ENCODE measurements at regions not wholly inside any gene's neighbourhood (a gene's known extent, or its start where the extent isn't known, plus 50 kb on each side); places are given as distances from the start of the nearest gene placed in this dataset.
"Not testable (repeated sequence)": the region's sequence is repeated elsewhere in the genome, so short reads cannot be mapped to it uniquely, and the experiment has no call there.

- DNase-seq (ENCODE audit: low read depth in 2 of 2): no peak
Measured at GRCh38 chr18:42545825-42546224, 569.7 kb downstream of the RIT2 start.

DNA sequence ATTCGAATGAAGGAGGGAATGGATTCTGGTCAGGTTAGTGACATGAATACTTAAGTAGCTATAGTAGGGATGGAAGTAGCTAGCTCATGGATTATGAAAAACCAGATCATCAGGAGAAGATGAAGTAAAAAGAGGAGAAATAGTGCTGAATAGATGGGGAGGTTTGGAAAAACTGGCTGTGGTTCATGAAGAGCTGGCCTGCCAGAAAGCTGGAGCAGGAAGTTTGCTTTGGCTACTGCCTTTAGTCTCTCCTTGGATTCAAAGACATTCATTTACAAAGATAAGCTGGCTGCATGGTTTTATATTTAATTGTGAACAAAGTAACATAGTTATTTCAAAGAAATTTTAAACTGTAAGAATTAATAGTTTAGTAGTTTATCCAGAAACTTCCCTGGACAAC is 567.0 kb downstream of the RIT2 start:
- no peak for DNase-seq (ENCODE audit: low read depth in 2 of 2)

DNA sequence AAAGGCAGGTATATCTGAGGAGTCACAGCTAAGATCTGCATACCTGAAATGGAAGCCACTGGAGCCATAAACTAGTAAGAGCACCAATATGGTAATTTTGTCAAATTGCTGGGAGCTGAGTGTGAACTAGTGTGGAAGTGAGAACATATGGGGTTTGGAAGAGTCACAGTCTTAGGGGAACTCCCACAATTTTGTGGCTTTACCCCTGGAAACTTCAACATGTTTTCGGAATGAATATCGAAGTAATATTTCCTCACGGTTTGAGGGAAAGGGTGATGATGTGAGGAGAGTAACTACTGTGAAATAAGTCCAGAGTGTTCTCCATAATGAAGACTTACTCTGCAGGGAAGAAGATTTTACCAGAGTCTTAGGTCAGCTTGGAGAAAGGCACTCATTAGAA is 565.9 kb downstream of the RIT2 start:
- DNase-seq (ENCODE audit: low read depth in 2 of 2): no peak

DNA sequence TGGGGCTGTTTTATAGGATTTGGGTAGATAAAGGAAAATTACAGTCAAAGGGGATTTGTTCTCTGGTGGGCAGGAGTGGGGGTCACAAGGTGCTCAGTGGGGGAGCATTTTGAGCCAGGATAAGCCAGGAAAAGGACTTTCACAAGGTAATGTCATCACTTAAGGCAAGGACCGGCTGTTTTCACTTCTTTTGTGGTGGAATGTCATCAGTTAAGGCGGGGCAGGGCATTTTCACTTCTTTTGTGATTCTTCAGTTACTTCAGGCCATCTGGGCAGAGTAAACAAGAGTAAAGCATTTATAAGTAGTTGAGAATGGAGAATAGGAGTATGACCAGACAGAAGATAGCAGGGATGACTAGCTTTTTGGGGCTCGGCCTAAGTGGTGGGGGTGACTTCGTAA is 562.9 kb downstream of the RIT2 start:
- not testable (repeated sequence) for DNase-seq (ENCODE audit: low read depth in 2 of 2)

- no peak for DNase-seq (ENCODE audit: low read depth in 2 of 2)
Measured at GRCh38 chr18:42559069-42559690, 556.3 kb downstream of the RIT2 start.

- DNase-seq (ENCODE audit: low read depth in 2 of 2): no peak
Measured at GRCh38 chr18:42561521-42561920, 554.0 kb downstream of the RIT2 start.

- DNase-seq (ENCODE audit: low read depth in 2 of 2): no peak
Measured at GRCh38 chr18:42563995-42564394, 551.5 kb downstream of the RIT2 start.

- no peak for DNase-seq (ENCODE audit: low read depth in 2 of 2)
Measured at GRCh38 chr18:42564761-42565160, 550.7 kb downstream of the RIT2 start.

- DNase-seq (ENCODE audit: low read depth in 2 of 2): no peak
Measured at GRCh38 chr18:42568773-42569172, 546.7 kb downstream of the RIT2 start.

- DNase-seq (ENCODE audit: low read depth in 2 of 2): no peak
Measured at GRCh38 chr18:42574871-42575270, 540.6 kb downstream of the RIT2 start.

DNA sequence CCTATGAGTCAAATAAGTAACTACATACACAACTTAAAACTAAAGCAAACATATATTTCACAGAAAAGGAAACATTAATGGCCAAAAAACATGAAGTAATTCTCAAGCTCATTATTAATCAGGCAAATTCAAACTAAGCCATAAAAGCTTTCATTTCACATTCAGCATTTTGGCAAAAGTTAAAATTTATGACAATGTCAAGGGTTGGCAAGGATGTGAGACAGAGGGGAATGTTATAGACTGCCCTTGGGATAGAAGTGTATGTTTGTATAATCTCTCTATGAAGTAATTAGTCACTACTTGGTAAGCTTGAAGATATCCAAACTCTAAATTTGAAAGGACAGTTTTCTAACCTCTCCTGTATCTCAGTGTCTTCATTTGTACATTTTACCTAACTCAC is 539.4 kb downstream of the RIT2 start:
- DNase-seq (ENCODE audit: low read depth in 2 of 2): no peak

DNA sequence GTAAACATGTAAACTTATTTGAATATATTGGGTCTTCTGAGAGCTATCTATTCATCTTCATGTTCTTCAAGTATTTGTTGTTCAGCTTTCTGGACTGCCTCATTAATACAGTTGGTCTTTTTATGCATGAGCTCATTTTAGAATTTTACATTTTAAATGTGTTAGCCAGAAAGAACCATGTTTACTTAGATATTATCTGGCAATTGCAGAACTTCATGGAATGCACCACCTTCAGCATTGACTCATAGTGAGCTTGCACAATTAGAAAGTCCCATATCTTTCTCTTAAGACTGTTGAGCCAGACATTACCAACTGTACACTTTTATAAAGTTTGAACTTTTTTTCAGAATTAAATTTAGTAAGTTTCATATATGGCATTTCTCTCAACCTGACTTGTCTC is 536.7 kb downstream of the RIT2 start:
- no peak for DNase-seq (ENCODE audit: low read depth in 2 of 2)

DNA sequence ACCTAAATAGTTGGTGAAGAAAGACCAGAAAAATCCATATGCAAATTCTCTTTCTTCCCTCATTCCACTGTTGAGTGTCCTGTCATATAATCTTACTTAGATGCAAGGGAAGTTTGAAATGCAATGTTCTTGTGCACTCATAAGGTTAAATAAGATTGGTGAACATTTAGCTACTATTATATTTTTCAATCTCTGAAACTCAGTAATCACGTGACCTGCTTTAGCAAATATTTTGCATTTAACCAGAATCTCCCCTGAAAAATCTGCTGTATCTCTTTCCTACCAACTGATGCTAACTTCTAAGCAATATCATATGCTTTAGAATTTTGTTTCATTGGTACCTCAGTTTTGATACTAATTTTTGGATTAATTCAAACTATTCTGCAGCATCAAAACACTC is 533.2 kb downstream of the RIT2 start:
- DNase-seq (ENCODE audit: low read depth in 2 of 2): no peak

DNA sequence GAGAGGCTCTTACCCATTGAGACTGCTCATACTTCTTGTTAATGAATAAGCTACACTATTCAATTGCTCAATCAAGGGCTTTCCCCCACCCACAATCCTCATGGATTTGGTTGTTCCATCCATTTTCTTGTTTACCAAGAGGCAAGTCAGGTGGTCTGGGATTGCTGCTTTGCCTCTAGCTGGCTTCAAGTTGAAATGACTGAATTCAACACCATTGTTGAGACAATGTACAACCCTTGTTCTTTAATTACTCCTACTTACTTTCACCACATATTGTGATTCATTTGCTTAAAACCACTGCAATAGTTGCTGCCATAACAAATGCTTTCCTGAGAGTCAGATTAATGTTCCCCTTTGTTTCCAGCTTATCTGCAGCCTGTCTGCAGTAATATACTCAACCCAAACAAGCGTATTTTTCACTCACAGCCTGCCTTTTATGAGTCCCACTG is 532.2 kb downstream of the RIT2 start:
- no peak for DNase-seq (ENCODE audit: low read depth in 2 of 2)

DNA sequence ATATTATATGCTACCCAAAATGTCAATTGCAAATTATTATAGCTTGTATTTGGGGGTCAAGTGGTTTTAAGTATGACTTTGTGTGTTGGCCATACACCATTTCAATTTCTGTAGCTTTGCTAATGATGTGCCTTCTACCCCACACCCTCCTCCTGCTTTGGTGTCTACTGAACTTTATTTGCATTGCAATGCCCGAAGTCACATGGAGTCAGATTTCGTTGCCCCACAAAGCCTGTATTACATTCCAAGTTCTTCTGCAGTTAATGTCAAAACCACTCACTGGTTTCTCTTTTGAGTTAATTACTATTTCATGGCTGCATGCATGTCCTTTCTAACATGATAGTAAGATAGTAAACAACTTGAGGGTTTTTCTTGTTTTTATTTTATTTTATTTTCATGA is 528.9 kb downstream of the RIT2 start:
- no peak for DNase-seq (ENCODE audit: low read depth in 2 of 2)

DNA sequence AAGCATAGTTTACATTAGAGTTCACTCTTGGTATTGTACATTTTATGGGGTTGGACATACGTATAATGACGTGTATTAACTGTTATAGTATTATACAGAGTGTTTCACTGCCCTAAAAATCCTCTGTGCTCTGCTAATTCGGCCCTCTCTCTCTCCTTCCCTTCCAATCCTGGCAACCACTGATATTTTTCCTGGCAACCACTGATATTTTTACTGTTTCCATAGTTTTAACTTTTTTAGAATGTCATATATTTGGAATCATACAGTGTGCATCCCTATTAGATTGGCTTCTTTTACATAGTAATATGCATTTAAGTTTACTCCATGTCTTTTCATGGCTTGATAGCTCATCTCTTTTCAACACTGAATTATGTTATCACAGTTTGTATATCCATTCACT is 526.7 kb downstream of the RIT2 start:
- DNase-seq (ENCODE audit: low read depth in 2 of 2): no peak

- no peak for DNase-seq (ENCODE audit: low read depth in 2 of 2)
Measured at GRCh38 chr18:42604820-42605219, 510.7 kb downstream of the RIT2 start.

DNA sequence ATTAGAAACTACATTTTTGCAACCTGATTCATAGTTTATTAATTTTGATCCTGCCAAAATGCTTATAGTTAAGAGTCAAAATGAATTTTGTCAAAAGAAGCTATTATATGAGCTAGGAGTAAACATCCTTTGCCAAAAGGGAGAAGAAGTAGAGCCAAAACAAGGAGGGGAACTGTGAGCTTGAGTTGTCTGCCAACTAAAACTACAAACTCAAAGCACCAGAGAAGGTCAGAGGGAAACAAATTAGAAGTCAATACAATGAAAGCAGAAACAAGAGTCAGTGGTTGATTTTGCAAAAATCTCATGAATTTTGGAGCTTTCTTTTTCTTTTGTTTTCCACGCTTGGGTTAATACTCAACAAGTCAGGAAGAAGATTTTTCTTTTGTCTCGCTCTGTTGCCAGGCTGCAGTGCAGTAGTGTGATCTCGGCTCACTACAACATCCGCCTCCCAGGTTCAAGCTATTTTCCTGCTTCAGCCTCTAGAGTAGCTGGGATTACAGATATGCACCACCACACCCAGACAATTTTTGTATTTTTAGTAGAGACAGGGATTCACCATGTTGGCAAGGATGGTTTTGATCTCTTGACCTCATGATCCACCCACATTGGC is 508.5 kb downstream of the RIT2 start:
- DNase-seq (ENCODE audit: low read depth in 2 of 2): no peak

GRCh38 chr18:42611134-42611533 is 504.4 kb downstream of the RIT2 start:
- DNase-seq (ENCODE audit: low read depth in 2 of 2): no peak

GRCh38 chr18:42614619-42615293 is 500.7 kb downstream of the RIT2 start:
- no peak for DNase-seq (ENCODE audit: low read depth in 2 of 2)

- no peak for DNase-seq (ENCODE audit: low read depth in 2 of 2)
Measured at GRCh38 chr18:42617221-42617620, 498.3 kb downstream of the RIT2 start.

GRCh38 chr18:42619771-42620170 is 495.7 kb downstream of the RIT2 start:
- no peak for DNase-seq (ENCODE audit: low read depth in 2 of 2)

DNA sequence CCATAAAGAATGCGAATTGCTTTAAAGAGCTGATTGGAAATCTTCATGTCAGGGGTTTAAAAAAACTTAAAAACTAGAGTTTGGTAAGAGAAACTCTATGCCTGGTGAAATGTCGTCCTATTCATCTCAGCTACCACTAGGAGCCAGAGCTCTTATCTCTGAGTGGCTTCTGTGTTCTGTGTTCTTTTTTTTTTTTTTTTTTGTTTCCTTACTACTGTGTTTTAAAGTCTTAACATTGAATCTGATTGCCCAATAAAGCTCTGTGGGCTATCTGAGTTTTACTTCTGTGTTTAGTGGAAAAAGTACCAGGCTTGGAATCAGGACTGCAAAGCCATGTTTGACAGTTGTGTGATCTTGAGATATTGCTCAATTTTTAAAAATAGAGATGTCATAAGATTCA is 494.8 kb downstream of the RIT2 start:
- no peak for DNase-seq (ENCODE audit: low read depth in 2 of 2)

Data from stimulated activated CD4-positive, alpha-beta T cell treated with anti-CD3 and anti-CD28 coated beads, Interleukin-4, amount 100 ng/mL, for 48 hours (primary cell).